GM12878 (cell line): ENCODE measurements at regions not wholly inside any gene's neighbourhood (a gene's known extent, or its start where the extent isn't known, plus 50 kb on each side); places are given as distances from the start of the nearest gene placed in this dataset.

Experiments
- ATAC-seq: fragments of 200-7000 bp; cut with Tn5 transposase; 3 replicates; pipeline ENCODE4 v1.9.1; 2020; ENCODE audit warnings: mild to moderate bottlenecking, moderate library complexity
- BruUV-seq: library from RNA; stranded (reverse); fragments of 400-500 nt; replicated peaks from 2 replicates; lab custom pipeline; 2021; lab: Mats Ljungman, UMichigan
- CTCF ChIA-PET: fragments of 300-600 bp; sonication (Branson Sonifier 250); formaldehyde crosslinking; extraction: SDS; loops from one replicate; lab custom pipeline; 2021; ENCODE audit warnings: inconsistent platforms; lab: Yijun Ruan, JAX
- POLR2A ChIA-PET: fragments of 350-600 bp; formaldehyde crosslinking; extraction: SDS; loops from one replicate; lab custom pipeline; 2021; ENCODE audit warnings: inconsistent platforms; lab: Charles Lee
- RAD21 ChIA-PET: fragments of 300-600 bp; sonication (Branson Sonifier 250); formaldehyde crosslinking; loops from one replicate; lab custom pipeline; 2023; ENCODE audit warnings: antibody characterized with exemption; ENCODE audit not compliant: unreplicated experiment; lab: Charles Lee
- SMC1A ChIA-PET: fragments of 300-600 bp; sonication (Branson Sonifier 250); formaldehyde crosslinking; loops from one replicate; lab custom pipeline; 2023; ENCODE audit not compliant: unreplicated experiment, uncharacterized antibody; lab: Charles Lee
- DNase-seq: peaks from one replicate; pipeline ENCODE4 v3.0.0-alpha.2; 2011; ENCODE audit warnings: low read depth, low spot score
- FAIRE-seq: peaks from 3 replicates; lab custom pipeline; 2011; peaks lifted over from hg19 to GRCh38; lab: Jason Lieb, UNC
- H2AFZ ChIP-seq: 2 replicates; pipeline ENCODE4 v1.6.0; 2011; ENCODE audit warnings: low read depth, low read length, control low read depth; ENCODE audit not compliant: control insufficient read depth
- H3K27ac ChIP-seq: 2 replicates; pipeline ENCODE4 v1.5.1; 2011; ENCODE audit warnings: control low read depth; ENCODE audit not compliant: control insufficient read depth, insufficient read depth
- H3K27me3 ChIP-seq, 2 experiments: replicated peaks in 1 of 2; 2 replicates each; pipeline versions ENCODE4 v1.6.0 to v1.6.1; 2011; ENCODE audit warnings: low read length in 1 of 2; ENCODE audit not compliant: control insufficient read depth in 2 of 2, insufficient read depth in 2 of 2
- H3K36me3 ChIP-seq, 2 experiments: 2 replicates each; pipeline ENCODE4 v1.5.1; 2011; ENCODE audit warnings: low read length in 1 of 2; ENCODE audit not compliant: control insufficient read depth in 2 of 2, insufficient read depth in 2 of 2
- H3K4me1 ChIP-seq: 2 replicates; pipeline ENCODE4 v1.6.1; 2011; ENCODE audit warnings: mild to moderate bottlenecking, low read length, moderate library complexity, mixed read lengths; ENCODE audit not compliant: control insufficient read depth, insufficient read depth
- H3K4me2 ChIP-seq: 2 replicates; pipeline ENCODE4 v1.6.0; 2011; ENCODE audit warnings: control low read depth; ENCODE audit not compliant: control insufficient read depth, insufficient read depth
- H3K4me3 ChIP-seq: fragments of 200-600 bp; sonication (generic); 2 replicates; pipeline ENCODE4 v1.5.1; 2016
- H3K79me2 ChIP-seq: 2 replicates; pipeline ENCODE4 v1.6.0; 2011; ENCODE audit warnings: low read length; ENCODE audit not compliant: control insufficient read depth, insufficient read depth
- H3K9ac ChIP-seq: 2 replicates; pipeline ENCODE4 v1.8.0; 2011; ENCODE audit warnings: low read length, control low read depth, mixed read lengths; ENCODE audit not compliant: control insufficient read depth, insufficient read depth
- H3K9me3 ChIP-seq: replicated peaks from 3 replicates; pipeline ENCODE4 v1.5.1; 2011; ENCODE audit warnings: mild to moderate bottlenecking, low read length; ENCODE audit not compliant: control insufficient read depth, insufficient read depth
- H4K20me1 ChIP-seq: 2 replicates; pipeline ENCODE4 v1.6.0; 2011; ENCODE audit not compliant: control insufficient read depth, insufficient read depth
- BCL11A ChIP-seq: IDR thresholded peaks from 2 replicates; pipeline ENCODE4 v1.6.1; 2011; ENCODE audit warnings: low read depth, low read length
- BMI1 ChIP-seq: fragments of 450-650 bp; IDR thresholded peaks from 2 replicates; pipeline ENCODE4 v1.6.1; 2016; ENCODE audit warnings: mild to moderate bottlenecking, moderate library complexity, borderline replicate concordance
- CBX5 ChIP-seq: sonication (generic); IDR thresholded peaks from 2 replicates; pipeline ENCODE4 v1.6.1; 2016; ENCODE audit warnings: low read depth, moderate library complexity, mild to moderate bottlenecking, inconsistent platforms
- E2F4 ChIP-seq: IDR thresholded peaks from 2 replicates; pipeline ENCODE4 v1.6.1; 2012; ENCODE audit warnings: low read depth, low read length, improper control_type of control experiment
- EP300 ChIP-seq, 2 experiments: fragments of 150-350 bp in 1 of 2; IDR thresholded peaks; 2 replicates each; pipeline ENCODE4 v1.6.1; 2011 to 2012; ENCODE audit warnings: low read depth in 2 of 2, low read length in 2 of 2, borderline replicate concordance in 1 of 2, improper control_type of control experiment in 1 of 2, inconsistent platforms in 1 of 2; ENCODE audit not compliant: control insufficient read depth in 1 of 2
- ESRRA ChIP-seq: IDR thresholded peaks from 2 replicates; pipeline ENCODE4 v1.6.1; 2012; ENCODE audit warnings: mild to moderate bottlenecking, low read length, improper control_type of control experiment
- HDGF ChIP-seq: fragments of 450-650 bp; IDR thresholded peaks from 2 replicates; pipeline ENCODE4 v1.6.1; 2016; ENCODE audit warnings: antibody characterized with exemption
- KLF5 ChIP-seq: fragments of 450-650 bp; IDR thresholded peaks from 2 replicates; pipeline ENCODE4 v1.6.1; 2014; ENCODE audit warnings: mild to moderate bottlenecking; ENCODE audit not compliant: partially characterized antibody
- MTA2 ChIP-seq: fragments of 450-650 bp; IDR thresholded peaks from 2 replicates; pipeline ENCODE4 v1.6.1; 2016; ENCODE audit warnings: low read depth, mild to moderate bottlenecking, moderate library complexity
- MYC ChIP-seq: IDR thresholded peaks from 2 replicates; pipeline ENCODE4 v1.6.1; 2011; ENCODE audit warnings: mild to moderate bottlenecking, low read length, moderate library complexity, inconsistent platforms; ENCODE audit not compliant: insufficient read depth, insufficient replicate concordance, insufficient read length, severe bottlenecking
- NBN ChIP-seq: fragments of 450-650 bp; IDR thresholded peaks from 2 replicates; pipeline ENCODE4 v1.6.1; 2016
- NKRF ChIP-seq: fragments of 450-650 bp; conservative IDR thresholded peaks from 2 replicates; pipeline ENCODE4 v1.6.1; 2017; ENCODE audit warnings: mild to moderate bottlenecking, moderate library complexity
- POLR2A ChIP-seq: IDR thresholded peaks from 2 replicates; pipeline ENCODE4 v1.6.1; 2011; ENCODE audit warnings: low read depth, mild to moderate bottlenecking, low read length
- POLR2AphosphoS2 ChIP-seq: IDR thresholded peaks from 2 replicates; pipeline ENCODE4 v1.6.1; 2011; ENCODE audit warnings: low read depth, mild to moderate bottlenecking, low read length, improper control_type of control experiment, moderate library complexity
- POLR2AphosphoS5 ChIP-seq: IDR thresholded peaks from 2 replicates; pipeline ENCODE4 v1.6.1; 2011; ENCODE audit warnings: mild to moderate bottlenecking, low read length, inconsistent platforms
- RBBP5 ChIP-seq: fragments of 200-600 bp; sonication (generic); conservative IDR thresholded peaks from 2 replicates; pipeline ENCODE4 v1.6.1; 2016
- RUNX3 ChIP-seq: IDR thresholded peaks from 2 replicates; pipeline ENCODE4 v1.6.1; 2012; ENCODE audit warnings: low read length, inconsistent platforms
- SMARCA5 ChIP-seq: fragments of 450-650 bp; IDR thresholded peaks from 2 replicates; pipeline ENCODE4 v1.6.1; 2017; ENCODE audit warnings: mild to moderate bottlenecking
- SMC3 ChIP-seq: IDR thresholded peaks from 2 replicates; pipeline ENCODE4 v1.6.1; 2011; ENCODE audit warnings: low read length, improper control_type of control experiment, borderline replicate concordance
- STAT1 ChIP-seq: fragments of 450-650 bp; conservative IDR thresholded peaks from 2 replicates; pipeline ENCODE4 v1.6.1; 2014; ENCODE audit warnings: antibody characterized with exemption, mild to moderate bottlenecking
- TCF12 ChIP-seq: IDR thresholded peaks from 2 replicates; pipeline ENCODE4 v1.6.1; 2011; ENCODE audit warnings: low read depth, mild to moderate bottlenecking, low read length
- TCF3 ChIP-seq: IDR thresholded peaks from 2 replicates; pipeline ENCODE4 v1.6.1; 2012; ENCODE audit warnings: low read depth, mild to moderate bottlenecking, low read length, borderline replicate concordance; ENCODE audit not compliant: insufficient read depth
- ZNF207 ChIP-seq: fragments of 450-650 bp; IDR thresholded peaks from 2 replicates; pipeline ENCODE4 v1.6.1; 2014; ENCODE audit warnings: antibody characterized with exemption, mild to moderate bottlenecking, borderline replicate concordance
- WGBS: methylation state at CpG from one replicate; pipeline ENCODE4 v1.1.6; 2016; ENCODE audit warnings: low lambda C conversion rate; ENCODE audit not compliant: insufficient replicate concordance, insufficient coverage; ENCODE audit errors: missing lambda C conversion rate; 5-methylcytosine and 5-hydroxymethylcytosine counted together
- in situ Hi-C: fragments of 300-500 bp; cut with MboI; formaldehyde crosslinking; loops from 9 replicates; pipeline ENCODE4 v1.14.3; 2018; ENCODE audit warnings: mixed read lengths
- intact Hi-C: fragments of 100-400 bp; cut with micrococcal nuclease; formaldehyde crosslinking; loops from one replicate; pipeline ENCODE4 v1.14.2; 2022; ENCODE audit not compliant: unreplicated experiment

GRCh38 chr3:39718674-39719595, 90.5 kb upstream of the MYRIP start (continued):
- no peak for TF ChIP-seq TCF3
- TF ChIP-seq BCL11A: no peak
- TF ChIP-seq CBX5: no peak
- TF ChIP-seq MYC: no peak
- no peak for TF ChIP-seq RUNX3
- no peak for TF ChIP-seq NKRF
- no peak for TF ChIP-seq HDGF
- no peak for TF ChIP-seq BMI1

- no peak overlapping the region for H2AFZ ChIP-seq
- no peak overlapping the region for H3K4me3 ChIP-seq
- H3K9me3 ChIP-seq: no peaks in the 10 kb centered on the region
- ATAC-seq (no peak), FAIRE-seq (no peak), DNase-seq (no peak)
- CTCF ChIA-PET: no interaction called here
- RAD21 ChIA-PET: no interaction called here
- H3K27me3 ChIP-seq: no peaks in the 10 kb centered on the region
- no peak overlapping the region for H3K9ac ChIP-seq
- no peaks in the 10 kb centered on the region for H3K4me1 ChIP-seq
- no peaks in the 10 kb centered on the region for H3K36me3 ChIP-seq
- BruUV-seq: no TSS peak
- intact Hi-C loops: no loop called here
- POLR2A ChIA-PET: no interaction called here
- in situ Hi-C loops: no loop called here
- no peak overlapping the region for H3K27ac ChIP-seq
- H4K20me1 ChIP-seq: no peaks in the 10 kb centered on the region
- no peaks in the 10 kb centered on the region for H3K79me2 ChIP-seq
- H3K4me2 ChIP-seq: no peak overlapping the region
- SMC1A ChIA-PET: no interaction called here
- 0% methylated on average over 1 of the region's 1 CpG for WGBS
- TF ChIP-seq ESRRA (no peak), ZNF207 (no peak), RBBP5 (no peak), KLF5 (no peak), SMC3 (no peak), EP300 (IDR thresholded peaks at IDR 0.05; ENCODE audit: borderline replicate concordance in 1 of 2, control insufficient read depth in 1 of 2, low read depth in 2 of 2, low read length in 2 of 2) (no peak), POLR2AphosphoS5 (no peak), CBX5 (no peak), E2F4 (no peak), STAT1 (no peak), POLR2A (no peak), NBN (no peak), SMARCA5 (no peak), POLR2AphosphoS2 (no peak), TCF12 (no peak), MTA2 (no peak)
Observed at GRCh38 chr3:39721076-39721475, 88.3 kb upstream of the MYRIP start.
